ENCODE measurements at regions not wholly inside any gene's neighbourhood (a gene's known extent, or its start where the extent isn't known, plus 50 kb on each side); places are given as distances from the start of the nearest gene placed in this dataset.

- Histone ChIP-seq H3K4me1 (ENCODE audit: control insufficient read depth in 1 of 2, insufficient read depth in 2 of 2, low read length in 2 of 2) (no peaks in the 10 kb centered on the region), H3K4me2 (ENCODE audit: low read length) (no peak overlapping the region), H3K27ac (ENCODE audit: low read depth, low read length) (no peak overlapping the region), H3K9me3 (ENCODE audit: control insufficient read depth in 1 of 2, insufficient read depth in 1 of 2, low read depth in 1 of 2, low read length in 2 of 2) (no peaks in the 10 kb centered on the region), H3K9me2 (ENCODE audit: insufficient read depth) (no peaks in the 10 kb centered on the region), H4K20me1 (ENCODE audit: insufficient read depth) (no peaks in the 10 kb centered on the region), H3K4me3 (replicated peaks in 1 of 2; ENCODE audit: low read depth in 1 of 2, low read length in 2 of 2) (no peak overlapping the region), H2AFZ (ENCODE audit: low read depth, low read length, poor library complexity, severe bottlenecking) (no peak overlapping the region), H3K79me2 (ENCODE audit: insufficient read depth, low read length) (no peaks in the 10 kb centered on the region), H3K36me3 (ENCODE audit: control insufficient read depth in 1 of 2, insufficient read depth in 2 of 2, low read length in 2 of 2) (no peaks in the 10 kb centered on the region), H3K9ac (ENCODE audit: low read length) (no peak overlapping the region), H3K27me3 (ENCODE audit: insufficient read depth, low read length) (no peaks in the 10 kb centered on the region)
- no TSS peak for BruUV-seq (replicated peaks)
- TF ChIP-seq REST (IDR thresholded peaks at IDR 0.05; ENCODE audit: low read depth) (no peak), ELF1 (IDR thresholded peaks at IDR 0.05; ENCODE audit: borderline replicate concordance, low read depth) (no peak), YY1 (IDR thresholded peaks at IDR 0.05; ENCODE audit: extremely low read depth, insufficient replicate concordance, low read depth, low read length) (no peak), JUND (IDR thresholded peaks at IDR 0.05) (no peak), ATF3 (IDR thresholded peaks at IDR 0.05) (no peak), CBX3 (IDR thresholded peaks at IDR 0.05; ENCODE audit: low read depth) (no peak), CEBPB (IDR thresholded peaks at IDR 0.05; ENCODE audit: low read depth) (no peak), ZNF274 (IDR thresholded peaks at IDR 0.05; ENCODE audit: low read depth, low read length) (no peak), EZH2 (IDR thresholded peaks at IDR 0.05) (no peak), SP1 (IDR thresholded peaks at IDR 0.05; ENCODE audit: low read depth) (no peak)
- TF ChIP-seq, protein P1, sequence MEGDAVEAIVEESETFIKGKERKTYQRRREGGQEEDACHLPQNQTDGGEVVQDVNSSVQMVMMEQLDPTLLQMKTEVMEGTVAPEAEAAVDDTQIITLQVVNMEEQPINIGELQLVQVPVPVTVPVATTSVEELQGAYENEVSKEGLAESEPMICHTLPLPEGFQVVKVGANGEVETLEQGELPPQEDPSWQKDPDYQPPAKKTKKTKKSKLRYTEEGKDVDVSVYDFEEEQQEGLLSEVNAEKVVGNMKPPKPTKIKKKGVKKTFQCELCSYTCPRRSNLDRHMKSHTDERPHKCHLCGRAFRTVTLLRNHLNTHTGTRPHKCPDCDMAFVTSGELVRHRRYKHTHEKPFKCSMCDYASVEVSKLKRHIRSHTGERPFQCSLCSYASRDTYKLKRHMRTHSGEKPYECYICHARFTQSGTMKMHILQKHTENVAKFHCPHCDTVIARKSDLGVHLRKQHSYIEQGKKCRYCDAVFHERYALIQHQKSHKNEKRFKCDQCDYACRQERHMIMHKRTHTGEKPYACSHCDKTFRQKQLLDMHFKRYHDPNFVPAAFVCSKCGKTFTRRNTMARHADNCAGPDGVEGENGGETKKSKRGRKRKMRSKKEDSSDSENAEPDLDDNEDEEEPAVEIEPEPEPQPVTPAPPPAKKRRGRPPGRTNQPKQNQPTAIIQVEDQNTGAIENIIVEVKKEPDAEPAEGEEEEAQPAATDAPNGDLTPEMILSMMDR (IDR thresholded peaks at IDR 0.05 in 2 of 3, conservative IDR thresholded peaks at IDR 0.05 in 1 of 3; ENCODE audit: borderline replicate concordance in 1 of 3, insufficient read depth in 1 of 3, low read depth in 2 of 3, low read length in 2 of 3) = no peak
- ChIA-PET RAD21 (ENCODE audit: low non-redundant PET in 1 of 2, low total read pairs in 2 of 2, uncharacterized antibody in 2 of 2, unreplicated experiment in 2 of 2) (no interaction called here), CTCF (no interaction called here), POLR2A (no interaction called here)
- DNase-seq (ENCODE audit: low read depth, low spot score) (no peak), ATAC-seq (no peak)
- intact Hi-C loops (cut with micrococcal nuclease) = no loop called here
Observed at GRCh38 chr1:67948151-67949080, 102.0 kb downstream of the DIRAS3 start.
